SK-N-SH treated with all-trans-retinoic acid at 6 μM for 48 hours (cell line): ENCODE measurements at regions not wholly inside any gene's neighbourhood (a gene's known extent, or its start where the extent isn't known, plus 50 kb on each side); places are given as distances from the start of the nearest gene placed in this dataset.

ENCODE experiments used
- ESRRG ChIP-seq: fragments of 250-450 bp; sonication (Bioruptor Pico); IDR thresholded peaks from 2 replicates; pipeline ENCODE4 v1.6.1; 2021; ENCODE audit warnings: mild to moderate bottlenecking
- RARB ChIP-seq: fragments of 250-450 bp; sonication (Bioruptor Pico); IDR thresholded peaks from 2 replicates; pipeline ENCODE4 v1.8.0; 2021; ENCODE audit warnings: mild to moderate bottlenecking, moderate library complexity
- SNAI2 ChIP-seq: fragments of 250-450 bp; sonication (Bioruptor Pico); IDR thresholded peaks from 2 replicates; pipeline ENCODE4 v1.5.0; 2020; ENCODE audit warnings: mild to moderate bottlenecking, moderate library complexity
- TCF4 ChIP-seq: fragments of 250-450 bp; sonication (Bioruptor Pico); IDR thresholded peaks from 2 replicates; pipeline ENCODE4 v1.8.0; 2021; ENCODE audit warnings: mild to moderate bottlenecking, moderate library complexity, borderline replicate concordance
- ZC3H10 ChIP-seq: fragments of 250-450 bp; sonication (Bioruptor Pico); IDR thresholded peaks from 2 replicates; pipeline ENCODE4 v1.5.1; 2021; ENCODE audit warnings: mild to moderate bottlenecking, moderate library complexity
- ZFP30 ChIP-seq: fragments of 450-650 bp; formaldehyde crosslinking; IDR thresholded peaks from 2 replicates; pipeline ENCODE4 v1.5.0; 2022; ENCODE audit warnings: mild to moderate bottlenecking, moderate library complexity
- TF ChIP-seq, protein P1 (sequence below): fragments of 250-450 bp; sonication (Bioruptor Pico); IDR thresholded peaks from 2 replicates; pipeline ENCODE4 v1.8.0; 2020; ENCODE audit warnings: mild to moderate bottlenecking, moderate library complexity, borderline replicate concordance

DNA sequence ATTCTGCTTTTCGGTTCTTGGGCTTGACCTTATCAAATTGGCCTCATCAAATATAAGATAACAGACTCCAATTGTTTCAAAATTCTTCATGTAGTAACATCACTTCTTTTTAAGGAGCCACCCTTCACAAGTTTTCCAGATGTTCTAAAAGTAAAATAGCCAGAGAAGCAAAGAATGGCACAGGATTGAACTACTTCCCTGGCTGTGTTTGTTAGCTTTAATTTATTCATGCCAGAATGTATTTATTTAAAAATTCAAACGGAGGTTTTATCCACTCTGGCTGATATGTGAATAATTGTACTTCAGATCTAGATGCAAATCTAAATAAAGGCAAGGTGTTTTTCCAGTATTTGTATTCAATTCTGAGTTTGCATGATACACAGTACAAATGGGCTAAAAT, 581.3 kb upstream of the TENM3 start:
- TF ChIP-seq, protein P1, sequence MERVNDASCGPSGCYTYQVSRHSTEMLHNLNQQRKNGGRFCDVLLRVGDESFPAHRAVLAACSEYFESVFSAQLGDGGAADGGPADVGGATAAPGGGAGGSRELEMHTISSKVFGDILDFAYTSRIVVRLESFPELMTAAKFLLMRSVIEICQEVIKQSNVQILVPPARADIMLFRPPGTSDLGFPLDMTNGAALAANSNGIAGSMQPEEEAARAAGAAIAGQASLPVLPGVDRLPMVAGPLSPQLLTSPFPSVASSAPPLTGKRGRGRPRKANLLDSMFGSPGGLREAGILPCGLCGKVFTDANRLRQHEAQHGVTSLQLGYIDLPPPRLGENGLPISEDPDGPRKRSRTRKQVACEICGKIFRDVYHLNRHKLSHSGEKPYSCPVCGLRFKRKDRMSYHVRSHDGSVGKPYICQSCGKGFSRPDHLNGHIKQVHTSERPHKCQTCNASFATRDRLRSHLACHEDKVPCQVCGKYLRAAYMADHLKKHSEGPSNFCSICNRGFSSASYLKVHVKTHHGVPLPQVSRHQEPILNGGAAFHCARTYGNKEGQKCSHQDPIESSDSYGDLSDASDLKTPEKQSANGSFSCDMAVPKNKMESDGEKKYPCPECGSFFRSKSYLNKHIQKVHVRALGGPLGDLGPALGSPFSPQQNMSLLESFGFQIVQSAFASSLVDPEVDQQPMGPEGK (CRISPR knock-in tag): no peak
- TF ChIP-seq SNAI2 (CRISPR knock-in tag) (no peak), TCF4 (CRISPR knock-in tag) (no peak), RARB (CRISPR knock-in tag) (no peak), ZC3H10 (CRISPR knock-in tag) (no peak), ZFP30 (CRISPR knock-in tag) (no peak), ESRRG (CRISPR knock-in tag) (no peak)
